NB4 (cell line): ENCODE measurements at regions not wholly inside any gene's neighbourhood (a gene's known extent, or its start where the extent isn't known, plus 50 kb on each side); places are given as distances from the start of the nearest gene placed in this dataset.

Source experiments
- DNase-seq: peaks from one replicate; pipeline ENCODE4 v3.0.0; 2010; ENCODE audit warnings: low read depth
- H3K4me3 ChIP-seq: one replicate; pipeline ENCODE4 v1.5.1; 2011; ENCODE audit warnings: mild to moderate bottlenecking, low read depth, low read length, moderate library complexity
- MYC ChIP-seq: IDR thresholded peaks from 2 replicates; pipeline ENCODE4 v1.6.1; 2011; ENCODE audit warnings: low read depth, low read length
- POLR2A ChIP-seq: IDR thresholded peaks from 2 replicates; pipeline ENCODE4 v1.6.1; 2011; ENCODE audit warnings: mild to moderate bottlenecking; ENCODE audit not compliant: insufficient read length; ENCODE audit errors: extremely low read depth
- TF ChIP-seq, protein P1 (sequence below): IDR thresholded peaks from one replicate; pipeline ENCODE4 v1.5.1; 2012; ENCODE audit warnings: low read depth, low read length
- TF ChIP-seq, protein P2 (sequence below): IDR thresholded peaks from 2 replicates; pipeline ENCODE4 v1.6.1; 2011; ENCODE audit warnings: low read depth, low read length

DNA sequence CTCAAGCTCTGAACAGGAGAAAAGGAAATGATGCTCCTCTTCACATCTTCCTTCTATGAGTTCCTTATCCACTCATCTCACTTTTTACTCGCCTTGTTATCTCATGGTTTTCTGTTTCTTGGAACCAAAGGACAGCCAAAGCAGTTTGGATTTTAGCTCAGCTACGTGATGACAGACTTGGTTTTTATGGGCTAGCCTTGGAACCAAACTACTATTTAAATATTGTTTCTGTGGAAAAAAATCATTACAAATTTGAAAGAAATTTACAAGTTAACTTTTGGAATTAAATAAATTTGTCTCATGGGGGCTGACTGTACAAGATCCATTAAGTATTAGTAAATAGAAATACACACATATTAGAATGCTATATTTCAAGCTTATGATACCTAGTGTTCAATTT, 727.8 kb upstream of the FANCL start:
- TF ChIP-seq, protein P1, sequence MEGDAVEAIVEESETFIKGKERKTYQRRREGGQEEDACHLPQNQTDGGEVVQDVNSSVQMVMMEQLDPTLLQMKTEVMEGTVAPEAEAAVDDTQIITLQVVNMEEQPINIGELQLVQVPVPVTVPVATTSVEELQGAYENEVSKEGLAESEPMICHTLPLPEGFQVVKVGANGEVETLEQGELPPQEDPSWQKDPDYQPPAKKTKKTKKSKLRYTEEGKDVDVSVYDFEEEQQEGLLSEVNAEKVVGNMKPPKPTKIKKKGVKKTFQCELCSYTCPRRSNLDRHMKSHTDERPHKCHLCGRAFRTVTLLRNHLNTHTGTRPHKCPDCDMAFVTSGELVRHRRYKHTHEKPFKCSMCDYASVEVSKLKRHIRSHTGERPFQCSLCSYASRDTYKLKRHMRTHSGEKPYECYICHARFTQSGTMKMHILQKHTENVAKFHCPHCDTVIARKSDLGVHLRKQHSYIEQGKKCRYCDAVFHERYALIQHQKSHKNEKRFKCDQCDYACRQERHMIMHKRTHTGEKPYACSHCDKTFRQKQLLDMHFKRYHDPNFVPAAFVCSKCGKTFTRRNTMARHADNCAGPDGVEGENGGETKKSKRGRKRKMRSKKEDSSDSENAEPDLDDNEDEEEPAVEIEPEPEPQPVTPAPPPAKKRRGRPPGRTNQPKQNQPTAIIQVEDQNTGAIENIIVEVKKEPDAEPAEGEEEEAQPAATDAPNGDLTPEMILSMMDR: no peak
- no peak for TF ChIP-seq POLR2A
- no peak for TF ChIP-seq MYC
- TF ChIP-seq, protein P2, sequence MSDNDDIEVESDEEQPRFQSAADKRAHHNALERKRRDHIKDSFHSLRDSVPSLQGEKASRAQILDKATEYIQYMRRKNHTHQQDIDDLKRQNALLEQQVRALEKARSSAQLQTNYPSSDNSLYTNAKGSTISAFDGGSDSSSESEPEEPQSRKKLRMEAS: no peak
- no peak for DNase-seq
- H3K4me3 ChIP-seq: no peak overlapping the region

DNA sequence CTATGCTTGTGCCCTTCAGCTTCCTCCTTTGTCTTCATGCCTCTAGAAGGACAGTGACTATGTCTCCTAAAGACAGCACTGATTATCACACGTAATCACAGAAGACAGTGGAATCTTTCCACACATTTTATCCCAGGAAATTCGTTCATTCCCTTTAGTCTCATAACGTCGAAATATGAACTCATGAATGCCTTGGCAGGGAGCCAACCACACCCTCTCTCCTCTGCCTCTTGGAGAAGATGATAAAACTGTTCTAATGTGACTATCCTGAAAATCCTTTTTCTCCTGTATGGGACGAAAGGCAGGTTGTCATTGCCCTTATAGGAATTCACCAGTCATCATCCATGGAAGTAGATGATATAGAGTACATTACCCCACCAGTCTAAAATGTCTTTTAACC, 726.6 kb upstream of the FANCL start:
- TF ChIP-seq, protein P1: no peak
- TF ChIP-seq, protein P2: no peak
- no peak for TF ChIP-seq POLR2A
- TF ChIP-seq MYC: no peak
- DNase-seq: no peak
- no peak overlapping the region for H3K4me3 ChIP-seq

DNA sequence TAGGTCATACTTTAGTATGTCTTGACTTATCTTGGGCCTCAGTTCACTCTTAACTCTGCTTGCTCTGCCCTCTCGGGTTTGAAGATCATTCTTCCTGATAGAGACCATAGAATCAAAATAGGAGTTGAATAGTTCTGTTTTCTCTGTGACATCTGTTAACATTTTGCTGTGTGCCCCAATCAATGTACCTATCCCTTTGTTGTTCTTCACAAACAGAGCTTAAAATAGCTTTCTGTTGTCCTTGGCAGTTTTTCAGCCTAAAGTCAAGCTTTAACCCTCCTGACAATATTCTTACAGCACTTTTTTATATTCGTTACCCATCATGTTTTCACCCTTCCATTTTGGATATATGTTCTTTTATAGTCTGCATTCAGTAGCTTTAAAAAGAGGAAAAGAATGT, 724.5 kb upstream of the FANCL start:
- H3K4me3 ChIP-seq: no peak overlapping the region
- no peak for DNase-seq
- TF ChIP-seq MYC (no peak), POLR2A (no peak)
- TF ChIP-seq, protein P2: no peak
- TF ChIP-seq, protein P1: no peak

DNA sequence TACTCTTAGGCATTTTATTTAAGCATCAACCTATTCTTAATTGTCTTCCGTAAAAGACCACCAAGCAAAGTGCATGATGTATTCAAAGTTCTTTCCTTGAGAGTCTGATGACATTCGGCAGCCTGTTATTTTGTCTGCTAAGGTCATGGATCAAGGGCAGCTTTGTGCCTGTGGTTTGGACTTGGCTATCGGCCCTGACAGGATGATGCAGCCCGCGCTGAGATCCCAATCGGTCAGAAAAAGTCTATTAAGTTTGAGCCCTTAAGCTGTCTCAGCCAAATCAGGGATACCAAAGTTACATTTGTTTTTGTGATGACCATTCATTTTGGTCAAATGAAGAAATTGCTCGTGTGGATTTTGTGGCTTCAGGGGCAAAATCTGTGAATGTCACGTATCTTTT, 718.9 kb upstream of the FANCL start:
- no peak overlapping the region for H3K4me3 ChIP-seq
- TF ChIP-seq MYC (no peak), POLR2A (no peak)
- TF ChIP-seq, protein P1: no peak
- TF ChIP-seq, protein P2: no peak
- no peak for DNase-seq

DNA sequence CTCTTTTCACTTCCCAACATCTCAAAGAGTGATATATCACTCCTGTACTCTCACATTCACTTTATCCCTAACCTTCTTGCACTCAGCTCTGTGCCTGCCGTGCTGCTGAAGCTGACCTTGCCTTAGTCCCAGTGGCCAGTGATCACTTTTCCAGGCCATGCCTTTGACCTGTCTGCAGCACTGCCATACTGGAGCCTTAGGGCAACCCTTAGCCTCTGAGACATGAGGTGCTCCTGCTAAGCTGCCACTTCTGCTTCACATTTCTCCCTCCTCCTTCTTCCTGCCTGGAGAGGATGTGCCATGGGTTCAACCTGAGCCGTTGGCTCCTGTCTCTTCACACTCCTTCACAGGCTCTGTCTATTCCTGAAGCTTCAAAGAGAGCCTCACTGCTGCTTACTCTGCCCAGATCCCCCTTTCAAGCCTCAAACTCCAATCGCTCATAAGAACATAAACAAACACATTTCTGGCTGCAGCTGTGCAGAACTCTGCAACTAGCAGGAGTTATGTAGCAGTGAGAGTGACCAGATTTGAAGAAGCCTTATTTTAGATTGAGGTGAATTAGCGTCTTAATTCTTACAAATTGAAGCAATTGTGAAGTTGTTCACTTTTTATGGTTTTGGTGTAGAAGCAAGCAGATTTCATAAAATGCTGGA, 716.2 kb upstream of the FANCL start:
- H3K4me3 ChIP-seq: no peak overlapping the region
- TF ChIP-seq, protein P1: no peak
- TF ChIP-seq MYC: no peak
- TF ChIP-seq POLR2A: no peak
- TF ChIP-seq, protein P2: no peak
- no peak for DNase-seq

DNA sequence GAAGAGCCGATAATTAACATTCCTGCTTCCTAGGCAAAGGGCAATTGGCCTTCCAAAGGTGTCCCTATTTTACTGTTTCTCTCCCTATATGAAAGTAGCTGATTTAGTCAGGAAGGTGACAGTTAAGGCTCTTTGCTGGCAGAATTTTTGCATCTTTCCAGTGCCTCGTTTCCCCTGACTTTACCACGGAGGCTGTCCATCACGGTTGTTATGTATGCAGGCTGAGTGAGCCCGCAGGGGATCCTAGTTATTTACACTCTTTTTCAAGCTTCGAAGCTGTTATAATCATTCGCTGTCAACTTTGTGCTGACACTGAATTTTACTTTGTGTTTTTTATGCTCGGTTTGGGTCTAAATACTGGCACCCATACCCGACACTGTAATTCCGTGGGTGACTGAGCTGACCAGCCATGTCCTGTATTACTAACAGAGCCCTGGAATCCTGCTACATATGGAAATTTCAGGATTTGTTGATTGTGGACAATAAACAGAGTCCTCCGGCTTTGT, 713.8 kb upstream of the FANCL start:
- TF ChIP-seq POLR2A (no peak), MYC (no peak)
- TF ChIP-seq, protein P1: no peak
- TF ChIP-seq, protein P2: no peak
- no peak for DNase-seq
- H3K4me3 ChIP-seq: no peak overlapping the region
